ENCODE measurements at regions not wholly inside any gene's neighbourhood (a gene's known extent, or its start where the extent isn't known, plus 50 kb on each side); places are given as distances from the start of the nearest gene placed in this dataset.

GRCh38 chr7:15837306-15837950, 150.9 kb upstream of the MEOX2 start:
- Histone ChIP-seq H3K9me3 (replicated peaks; ENCODE audit: control insufficient read depth, insufficient read depth, low read depth, low read length) (no peaks in the 10 kb centered on the region; the same call in 1 of the 2 replicates), H3K9ac (ENCODE audit: insufficient read depth in 1 of 2, low read depth in 2 of 2, low read length in 2 of 2) (no peak overlapping the region), H3K4me2 (ENCODE audit: insufficient read depth, low read length) (no peak overlapping the region), H3K4me3 (no peak overlapping the region), H3K27ac (ENCODE audit: extremely low read depth, low read depth, low read length) (no peak overlapping the region), H3K4me1 (replicated peaks in 1 of 2; ENCODE audit: control insufficient read depth in 2 of 2, insufficient read depth in 2 of 2, low read length in 2 of 2) (no peaks in the 10 kb centered on the region), H3K27me3 (ENCODE audit: control insufficient read depth in 2 of 2, insufficient read depth in 2 of 2, low read length in 2 of 2) (no peaks in the 10 kb centered on the region), H3K9me1 (ENCODE audit: control insufficient read depth, insufficient read depth, low read length) (no peaks in the 10 kb centered on the region), H3K79me2 (ENCODE audit: control insufficient read depth, insufficient read depth, low read length) (no peaks in the 10 kb centered on the region), H3K36me3 (ENCODE audit: control insufficient read depth, insufficient read depth, low read length) (no peaks in the 10 kb centered on the region), H2AFZ (ENCODE audit: low read depth, low read length) (no peak overlapping the region), H4K20me1 (replicated peaks; ENCODE audit: control insufficient read depth, insufficient read depth, low read length) (no peaks in the 10 kb centered on the region)
- ChIA-PET CTCF (ENCODE audit: low intra/inter-chr PET ratio) (no interaction called here), POLR2A (no interaction called here)
- intact Hi-C loops (cut with micrococcal nuclease), result no loop called here
- in situ Hi-C loops (cut with MboI), result no loop called here
- BruUV-seq (replicated peaks), result no TSS peak
- WGBS (ENCODE audit: insufficient coverage, low coverage, missing lambda C conversion rate), result 0% methylated on average over 5 of the region's 5 CpGs
- no peak for ATAC-seq
- TF ChIP-seq ATF6 (CRISPR knock-in tag; IDR thresholded peaks at IDR 0.05) (no peak), ZNF212 (CRISPR knock-in tag; IDR thresholded peaks at IDR 0.05) (no peak), CTCF (IDR thresholded peaks at IDR 0.05 in 2 of 3, conservative IDR thresholded peaks at IDR 0.05 in 1 of 3; ENCODE audit: insufficient read depth in 2 of 3, low read depth in 1 of 3, low read length in 3 of 3) (no peak)
- no peak for DNase-seq (ENCODE audit: extremely low read depth in 1 of 4, low spot score in 3 of 4)
- FAIRE-seq, result no peak
